Brain microvascular endothelial cell (primary cell): ENCODE measurements at regions not wholly inside any gene's neighbourhood (a gene's known extent, or its start where the extent isn't known, plus 50 kb on each side); places are given as distances from the start of the nearest gene placed in this dataset.

Experiments
- DNase-seq: peaks from one replicate; pipeline ENCODE4 v3.0.0-alpha.2; 2020
- H3K27ac ChIP-seq: fragments of 250-450 bp; sonication (Bioruptor Pico); 2 replicates; pipeline ENCODE4 v1.5.1; 2020; ENCODE audit warnings: mild to moderate bottlenecking, moderate library complexity
- H3K27me3 ChIP-seq: fragments of 250-450 bp; sonication (Bioruptor Pico); replicated peaks from 2 replicates; pipeline ENCODE4 v1.5.1; 2020; ENCODE audit warnings: mild to moderate bottlenecking
- H3K36me3 ChIP-seq: fragments of 250-450 bp; sonication (Bioruptor Pico); replicated peaks from 2 replicates; pipeline ENCODE4 v1.5.1; 2020; ENCODE audit warnings: mild to moderate bottlenecking
- H3K4me3 ChIP-seq: 2 replicates; pipeline ENCODE4 v1.5.1; 2011; ENCODE audit warnings: low read depth, mild to moderate bottlenecking, control low read depth, low read length, moderate library complexity
- CTCF ChIP-seq: IDR thresholded peaks from 2 replicates; pipeline ENCODE4 v1.5.1; 2011; ENCODE audit warnings: low read depth, mild to moderate bottlenecking, moderate library complexity, low read length, control low read depth, inconsistent platforms; ENCODE audit errors: missing control alignments
- in situ Hi-C: cut with HindIII; loops from 2 replicates; pipeline ENCODE4 v1.10.0; 2017; ENCODE audit warnings: low sequenced_read_pairs, low pct_ligation_motif_present

DNA sequence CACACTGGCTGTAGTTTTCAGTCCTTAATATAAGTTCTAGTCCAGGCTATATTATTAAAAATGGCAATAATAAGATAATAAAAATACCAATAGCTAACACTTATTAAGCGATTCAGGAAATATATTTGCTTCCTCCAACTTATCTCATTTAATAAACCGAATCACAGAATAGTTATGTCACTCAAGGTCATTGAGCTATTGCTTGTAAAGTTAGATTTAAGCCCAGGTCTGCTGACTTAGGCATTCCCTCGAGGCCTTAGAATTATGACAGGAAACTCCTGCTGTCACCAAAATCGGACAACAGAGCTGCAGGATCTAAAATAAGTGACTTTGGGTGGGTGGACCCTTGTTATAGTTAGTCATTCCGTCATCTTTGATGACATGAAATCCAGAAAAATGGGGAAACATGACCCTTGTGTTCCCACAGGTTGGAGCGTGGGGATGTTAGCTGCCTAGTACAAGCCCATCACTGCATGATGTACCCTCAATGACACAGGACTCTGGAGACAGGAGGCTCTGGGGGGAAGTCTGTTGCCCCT, 181.3 kb upstream of the PHYHIPL start:
- Histone ChIP-seq H3K4me3 (no peak overlapping the region), H3K27me3 (no peaks in the 10 kb centered on the region), H3K27ac (no peak overlapping the region), H3K36me3 (no peaks in the 10 kb centered on the region)
- no peak for DNase-seq
- TF ChIP-seq CTCF = no peak
- in situ Hi-C loops = no loop called here

DNA sequence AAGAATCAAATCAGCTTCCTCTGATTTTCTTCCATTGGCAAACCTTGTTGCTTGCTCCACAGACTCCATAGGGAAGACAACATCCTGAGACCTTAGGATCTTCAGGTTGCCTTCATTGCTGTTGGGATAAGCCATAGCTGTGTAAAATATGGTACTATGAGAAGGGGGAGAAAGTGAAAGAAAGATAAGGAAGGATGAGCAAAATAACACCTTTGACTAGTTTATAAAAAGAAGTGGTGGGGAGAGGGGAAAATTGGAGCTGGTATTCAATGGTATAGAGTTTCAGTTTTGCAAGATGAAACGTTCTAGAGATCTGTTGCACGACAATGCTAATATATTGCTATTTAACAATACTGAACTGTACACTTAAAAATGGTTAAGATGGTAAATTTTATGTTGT, 180.4 kb upstream of the PHYHIPL start:
- Histone ChIP-seq H3K4me3 (no peak overlapping the region), H3K27ac (no peak overlapping the region), H3K27me3 (no peaks in the 10 kb centered on the region), H3K36me3 (no peaks in the 10 kb centered on the region)
- in situ Hi-C loops = no loop called here
- no peak for TF ChIP-seq CTCF
- DNase-seq = no peak

GRCh38 chr10:58996866-58997265, 179.6 kb upstream of the PHYHIPL start:
- in situ Hi-C loops = no loop called here

GRCh38 chr10:58998924-58999713, 177.3 kb upstream of the PHYHIPL start:
- H3K4me3 ChIP-seq = no peak overlapping the region
- no peaks in the 10 kb centered on the region for H3K36me3 ChIP-seq
- no peak for DNase-seq
- TF ChIP-seq CTCF = no peak
- in situ Hi-C loops = no loop called here
- H3K27me3 ChIP-seq = no peaks in the 10 kb centered on the region
- no peak overlapping the region for H3K27ac ChIP-seq

More at GRCh38 chr10:58996866-58997265, 179.6 kb upstream of the PHYHIPL start:
- Histone ChIP-seq H3K27ac (no peak overlapping the region), H3K27me3 (no peaks in the 10 kb centered on the region), H3K4me3 (no peak overlapping the region), H3K36me3 (no peaks in the 10 kb centered on the region)
- no peak for TF ChIP-seq CTCF
- DNase-seq = no peak

GRCh38 chr10:59000162-59000825, 176.1 kb upstream of the PHYHIPL start:
- TF ChIP-seq CTCF = no peak
- DNase-seq = no peak
- Histone ChIP-seq H3K27me3 (no peaks in the 10 kb centered on the region), H3K36me3 (no peaks in the 10 kb centered on the region), H3K27ac (no peak overlapping the region), H3K4me3 (no peak overlapping the region)
- in situ Hi-C loops = no loop called here
